DOHH2 (cell line): ENCODE measurements at regions not wholly inside any gene's neighbourhood (a gene's known extent, or its start where the extent isn't known, plus 50 kb on each side); places are given as distances from the start of the nearest gene placed in this dataset.

Source experiments
- H3F3A ChIP-seq: fragments of 200-600 bp; sonication (generic), shearing (Covaris generic); 2 replicates; pipeline ENCODE4 v1.6.0; 2016; ENCODE audit warnings: antibody characterized with exemption, mild to moderate bottlenecking; ENCODE audit not compliant: control insufficient read depth, insufficient read depth
- H3K27ac ChIP-seq: fragments of 200-600 bp; sonication (generic); 2 replicates; pipeline ENCODE4 v1.5.1; 2014; ENCODE audit warnings: low read depth, mild to moderate bottlenecking, low read length, moderate library complexity
- H3K27me3 ChIP-seq: fragments of 200-600 bp; sonication (generic); 2 replicates; pipeline ENCODE4 v1.6.1; 2014; ENCODE audit warnings: mild to moderate bottlenecking, low read length, mixed read lengths; ENCODE audit not compliant: control insufficient read depth
- H3K36me3 ChIP-seq: fragments of 200-600 bp; sonication (generic); 2 replicates; pipeline ENCODE4 v1.6.1; 2014; ENCODE audit warnings: mild to moderate bottlenecking, low read length, moderate library complexity, mixed read lengths; ENCODE audit not compliant: control insufficient read depth
- H3K4me1 ChIP-seq: fragments of 200-600 bp; sonication (generic); 2 replicates; pipeline ENCODE4 v1.6.1; 2014; ENCODE audit warnings: mild to moderate bottlenecking, low read length, mixed read lengths; ENCODE audit not compliant: control insufficient read depth
- H3K4me2 ChIP-seq: fragments of 200-600 bp; sonication (generic); 2 replicates; pipeline ENCODE4 v1.6.0; 2014; ENCODE audit warnings: mild to moderate bottlenecking, low read length, moderate library complexity
- H3K4me3 ChIP-seq: fragments of 200-600 bp; sonication (generic); 2 replicates; pipeline ENCODE4 v1.5.1; 2014; ENCODE audit warnings: mild to moderate bottlenecking, low read length, mixed read lengths
- H3K79me2 ChIP-seq: fragments of 200-600 bp; sonication (generic); 2 replicates; pipeline ENCODE4 v1.6.1; 2014; ENCODE audit warnings: mild to moderate bottlenecking, low read length, mixed read lengths; ENCODE audit not compliant: control insufficient read depth
- H3K9me2 ChIP-seq: fragments of 200-600 bp; sonication (generic); replicated peaks from 2 replicates; pipeline ENCODE4 v1.6.1; 2014; ENCODE audit warnings: mild to moderate bottlenecking, low read length, mixed read lengths; ENCODE audit not compliant: control insufficient read depth
- H3K9me3 ChIP-seq: fragments of 200-600 bp; sonication (generic); 2 replicates; pipeline ENCODE4 v1.6.1; 2014; ENCODE audit warnings: antibody characterized with exemption, low read length, mixed read lengths; ENCODE audit not compliant: control insufficient read depth, insufficient read depth
- H4K20me1 ChIP-seq: fragments of 200-600 bp; sonication (generic); 2 replicates; pipeline ENCODE4 v1.6.0; 2014; ENCODE audit warnings: low read depth, mild to moderate bottlenecking, antibody characterized with exemption, low read length, moderate library complexity; ENCODE audit not compliant: control insufficient read depth, insufficient read depth
- CTCF ChIP-seq: fragments of 200-600 bp; sonication (generic); IDR thresholded peaks from one replicate; pipeline ENCODE4 v1.5.1; 2014; ENCODE audit warnings: antibody characterized with exemption, mild to moderate bottlenecking, low read depth, low read length; ENCODE audit not compliant: poor library complexity, severe bottlenecking
- EZH2phosphoT487 ChIP-seq: fragments of 200-600 bp; sonication (generic); IDR thresholded peaks from 2 replicates; pipeline ENCODE4 v1.6.1; 2017; ENCODE audit warnings: borderline replicate concordance, mild to moderate bottlenecking, antibody characterized with exemption, low read length, moderate library complexity, mixed read lengths

DNA sequence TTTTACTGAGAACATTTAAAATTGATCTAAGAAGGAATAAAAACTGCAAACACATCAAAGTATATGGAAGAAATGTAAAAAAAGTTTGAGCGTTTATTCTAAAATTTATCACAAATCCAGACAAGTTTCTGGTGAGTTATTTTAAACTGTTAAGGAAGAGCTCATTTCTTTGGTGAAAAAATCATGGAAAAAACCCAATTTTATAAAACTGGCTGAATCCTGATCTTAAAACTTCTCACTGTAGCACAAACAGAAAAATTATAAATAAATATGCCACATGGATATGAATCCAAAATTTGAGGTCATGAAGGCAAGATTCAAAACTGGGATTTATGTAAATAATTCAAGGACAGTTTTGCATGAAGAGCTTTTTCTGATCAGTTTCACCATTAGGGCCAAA lies 205.1 kb upstream of the RGMA start:
- Histone ChIP-seq H3F3A (no peaks in the 10 kb centered on the region), H3K36me3 (no peaks in the 10 kb centered on the region), H3K27ac (no peak overlapping the region), H3K9me3 (no peaks in the 10 kb centered on the region), H3K4me3 (no peak overlapping the region), H3K4me1 (no peaks in the 10 kb centered on the region), H3K9me2 (no peaks in the 10 kb centered on the region), H3K79me2 (no peaks in the 10 kb centered on the region), H3K4me2 (no peak overlapping the region), H3K27me3 (no peaks in the 10 kb centered on the region), H4K20me1 (no peaks in the 10 kb centered on the region)
- no peak for TF ChIP-seq EZH2phosphoT487

DNA sequence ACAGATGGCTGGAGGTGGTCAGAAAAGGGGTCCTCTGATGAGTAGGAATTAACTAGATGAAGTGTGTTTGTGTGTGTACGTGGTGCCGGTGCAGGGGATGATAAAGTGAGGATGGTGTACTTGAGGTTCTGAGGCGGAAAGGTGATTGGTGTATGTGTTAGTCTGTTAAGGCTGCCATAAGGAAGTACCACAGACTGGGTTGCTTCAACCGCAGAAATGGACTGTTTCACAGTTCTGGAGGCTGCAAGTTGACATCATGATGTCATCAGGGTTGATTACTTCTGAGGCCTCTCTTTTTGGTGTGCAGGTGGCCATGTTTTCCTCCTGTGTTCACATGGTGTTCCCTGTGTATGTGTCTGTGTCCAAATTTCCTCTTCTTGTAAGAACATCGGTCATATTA lies 202.4 kb upstream of the RGMA start:
- Histone ChIP-seq H3F3A (no peaks in the 10 kb centered on the region), H3K9me3 (no peaks in the 10 kb centered on the region), H3K4me3 (no peak overlapping the region), H3K4me1 (no peaks in the 10 kb centered on the region), H3K79me2 (no peaks in the 10 kb centered on the region), H3K27ac (no peak overlapping the region), H3K4me2 (no peak overlapping the region), H3K27me3 (no peaks in the 10 kb centered on the region), H3K9me2 (no peaks in the 10 kb centered on the region), H3K36me3 (no peaks in the 10 kb centered on the region), H4K20me1 (no peaks in the 10 kb centered on the region)
- TF ChIP-seq EZH2phosphoT487 = no peak
- TF ChIP-seq CTCF = no peak

- no peaks in the 10 kb centered on the region for H4K20me1 ChIP-seq
- no peak overlapping the region for H3K4me2 ChIP-seq
- H3K27ac ChIP-seq = no peak overlapping the region
- no peaks in the 10 kb centered on the region for H3K9me3 ChIP-seq
- no peaks in the 10 kb centered on the region for H3K36me3 ChIP-seq
- H3K79me2 ChIP-seq = no peaks in the 10 kb centered on the region
- TF ChIP-seq EZH2phosphoT487 (no peak), CTCF (no peak)
- H3K9me2 ChIP-seq = no peaks in the 10 kb centered on the region
- H3K4me1 ChIP-seq = no peaks in the 10 kb centered on the region
- no peaks in the 10 kb centered on the region for H3F3A ChIP-seq
- H3K27me3 ChIP-seq = no peaks in the 10 kb centered on the region
- H3K4me3 ChIP-seq = no peak overlapping the region
Measured at GRCh38 chr15:93290618-93290946, 201.6 kb upstream of the RGMA start.

DNA sequence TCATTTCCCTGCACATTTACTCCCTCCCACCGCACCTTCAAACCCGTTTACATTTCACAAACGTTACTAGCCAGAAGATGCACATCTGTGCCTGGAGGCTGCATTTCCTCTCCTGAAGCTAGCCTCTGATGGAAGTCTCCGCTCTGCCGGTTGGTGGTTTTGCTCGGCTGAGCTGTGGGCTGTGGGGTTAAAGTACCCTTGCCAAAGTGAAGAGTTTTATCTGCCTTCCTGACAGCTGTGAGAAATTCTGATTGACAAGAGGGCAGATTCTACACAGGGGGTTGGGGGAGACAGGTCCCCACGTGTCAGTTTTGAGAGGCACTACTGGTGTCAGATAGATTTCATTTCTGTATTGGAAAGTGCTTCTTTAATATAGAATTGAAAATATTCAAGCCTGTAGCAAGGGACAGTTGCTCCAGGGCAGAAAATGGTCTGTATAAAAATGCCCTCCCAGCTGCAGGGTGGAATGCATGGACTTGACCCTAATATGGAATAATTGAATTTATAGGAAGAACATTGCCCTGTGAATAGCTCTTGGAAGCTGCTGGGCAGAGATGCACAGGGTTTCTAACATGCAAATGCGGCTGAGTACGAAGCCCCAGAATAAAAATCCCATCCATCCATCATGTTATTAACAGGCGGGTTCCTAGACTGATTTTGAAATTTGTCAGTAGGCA lies 201.1 kb upstream of the RGMA start:
- Histone ChIP-seq H3K4me2 (no peak overlapping the region), H3K36me3 (no peaks in the 10 kb centered on the region), H3K9me2 (no peaks in the 10 kb centered on the region), H3K9me3 (no peaks in the 10 kb centered on the region), H3K79me2 (no peaks in the 10 kb centered on the region), H3K4me3 (no peak overlapping the region), H3K27me3 (no peaks in the 10 kb centered on the region), H3K4me1 (no peaks in the 10 kb centered on the region), H3K27ac (no peak overlapping the region), H3F3A (no peaks in the 10 kb centered on the region), H4K20me1 (no peaks in the 10 kb centered on the region)
- TF ChIP-seq EZH2phosphoT487 = no peak
- TF ChIP-seq CTCF = no peak
